CD14-positive monocyte (primary cell): ENCODE measurements at regions not wholly inside any gene's neighbourhood (a gene's known extent, or its start where the extent isn't known, plus 50 kb on each side); places are given as distances from the start of the nearest gene placed in this dataset.

Experiments
- DNase-seq, 3 donors: peaks; one replicate each; pipeline ENCODE4 v3.0.0-alpha.2; 2011 to 2022
- H2AFZ ChIP-seq: 2 replicates; pipeline ENCODE4 v1.6.0; 2012; ENCODE audit warnings: mild to moderate bottlenecking, low read depth, low read length, inconsistent platforms; ENCODE audit not compliant: insufficient read depth, poor library complexity, severe bottlenecking
- H3K27ac ChIP-seq, 2 donors: 1 replicate in 1 of 2; 2 replicates in 1 of 2; pipeline ENCODE4 v1.5.1; 2012 to 2013; ENCODE audit warnings: low read length in 2 of 2, control low read depth in 1 of 2, inconsistent platforms in 1 of 2, low read depth in 1 of 2, mild to moderate bottlenecking in 1 of 2
- H3K27me3 ChIP-seq, 2 donors: one replicate each; pipeline versions ENCODE4 v1.6.0 to v1.6.1; 2011 to 2013; ENCODE audit warnings: low read length in 2 of 2; ENCODE audit not compliant: control insufficient read depth in 2 of 2, insufficient read depth in 2 of 2
- H3K36me3 ChIP-seq, 2 donors: replicated peaks in 1 of 2; 1 replicate in 1 of 2; 2 replicates in 1 of 2; pipeline versions ENCODE4 v1.5.1 to v1.6.1; 2012 to 2013; ENCODE audit warnings: low read length in 2 of 2, control low read depth in 1 of 2, inconsistent platforms in 1 of 2, mild to moderate bottlenecking in 1 of 2; ENCODE audit not compliant: insufficient read depth in 2 of 2, control insufficient read depth in 1 of 2
- H3K4me1 ChIP-seq, 2 donors: 1 replicate in 1 of 2; 2 replicates in 1 of 2; pipeline versions ENCODE4 v1.5.1 to v1.6.1; 2012 to 2013; ENCODE audit warnings: low read length in 2 of 2, control low read depth in 1 of 2, inconsistent platforms in 1 of 2, mild to moderate bottlenecking in 1 of 2, moderate library complexity in 1 of 2; ENCODE audit not compliant: insufficient read depth in 2 of 2, control insufficient read depth in 1 of 2
- H3K4me2 ChIP-seq: replicated peaks from 2 replicates; pipeline ENCODE3; 2012; ENCODE audit warnings: low read length, moderate library complexity, mild to moderate bottlenecking; ENCODE audit not compliant: poor library complexity, severe bottlenecking; ENCODE audit errors: extremely low read depth
- H3K4me3 ChIP-seq, 3 experiments: fragments of 200-600 bp in 1 of 3; sonication (generic) in 1 of 3; replicated peaks in 1 of 3; 1 replicate in 2 of 3; 2 replicates in 1 of 3; pipeline ENCODE4 v1.5.1; 2011 to 2013; ENCODE audit warnings: low read length in 3 of 3, mild to moderate bottlenecking in 3 of 3, control low read depth in 2 of 3, low read depth in 2 of 3, inconsistent platforms in 1 of 3, moderate library complexity in 1 of 3
- H3K79me2 ChIP-seq: 2 replicates; pipeline ENCODE4 v1.6.0; 2012; ENCODE audit warnings: mild to moderate bottlenecking, control low read depth, inconsistent platforms, low read length, moderate library complexity; ENCODE audit not compliant: insufficient read depth
- H3K9ac ChIP-seq: 2 replicates; pipeline ENCODE4 v1.6.0; 2017; ENCODE audit warnings: low read length, mild to moderate bottlenecking; ENCODE audit not compliant: insufficient read depth, poor library complexity, severe bottlenecking
- H3K9me3 ChIP-seq, 2 donors: replicated peaks in 1 of 2; 1 replicate in 1 of 2; 2 replicates in 1 of 2; pipeline versions ENCODE4 v1.5.1 to v1.6.1; 2012 to 2013; ENCODE audit warnings: low read length in 2 of 2, control low read depth in 1 of 2; ENCODE audit not compliant: control insufficient read depth in 1 of 2, insufficient read depth in 1 of 2
- H4K20me1 ChIP-seq: 2 replicates; pipeline ENCODE4 v1.6.0; 2012; ENCODE audit warnings: mild to moderate bottlenecking, low read length, control low read depth, moderate library complexity; ENCODE audit not compliant: insufficient read depth
- H3K27ac Mint-ChIP-seq, 7 donors: one replicate each; pipeline ENCODE4 v1.8.0; 2020; ENCODE audit warnings: mild to moderate bottlenecking in 7 of 7, mixed read lengths in 7 of 7, moderate library complexity in 6 of 7, inconsistent platforms in 2 of 7
- H3K27me3 Mint-ChIP-seq, 3 donors: one replicate each; pipeline ENCODE4 v1.8.0; 2021 to 2022; ENCODE audit warnings: low read depth in 3 of 3, mild to moderate bottlenecking in 3 of 3, mixed read lengths in 3 of 3, moderate library complexity in 3 of 3, inconsistent platforms in 1 of 3
- H3K36me3 Mint-ChIP-seq, 2 donors: one replicate each; pipeline ENCODE4 v1.8.0; 2020; ENCODE audit warnings: mixed read lengths in 2 of 2, inconsistent platforms in 1 of 2, mild to moderate bottlenecking in 1 of 2
- H3K4me1 Mint-ChIP-seq: one replicate; pipeline ENCODE4 v1.8.0; 2020; ENCODE audit warnings: mild to moderate bottlenecking, mixed read lengths
- H3K4me3 Mint-ChIP-seq, 2 donors: one replicate each; pipeline ENCODE4 v1.8.0; 2020; ENCODE audit warnings: mild to moderate bottlenecking in 2 of 2, mixed read lengths in 2 of 2, moderate library complexity in 1 of 2
- H3K9me3 Mint-ChIP-seq, 7 donors: one replicate each; pipeline ENCODE4 v1.8.0; 2020 to 2022; ENCODE audit warnings: mixed read lengths in 7 of 7, mild to moderate bottlenecking in 6 of 7, moderate library complexity in 6 of 7, inconsistent platforms in 2 of 7
- CTCF ChIP-seq: fragments of 200-600 bp; IDR thresholded peaks from one replicate; pipeline ENCODE4 v1.8.0; 2022; ENCODE audit warnings: antibody characterized with exemption, mild to moderate bottlenecking
- whole genome bisulfite sequencing: methylation state at CpG from one replicate; pipeline ENCODE4 v1.1.5; 2013; ENCODE audit warnings: missing lambda C conversion rate; ENCODE audit not compliant: insufficient coverage; 5-methylcytosine and 5-hydroxymethylcytosine counted together
- intact Hi-C, 2 donors: fragments of 100-400 bp; cut with micrococcal nuclease; formaldehyde crosslinking; loops; one replicate each; pipeline versions ENCODE4 v1.15.0 to v1.15.1; 2023

- Histone ChIP-seq H3K9ac (no peak overlapping the region), H3K27me3 (no peaks in the 10 kb centered on the region), H3K79me2 (no peaks in the 10 kb centered on the region), H3K36me3 (no peaks in the 10 kb centered on the region), H2AFZ (no peak overlapping the region), H3K4me1 (no peaks in the 10 kb centered on the region), H4K20me1 (no peaks in the 10 kb centered on the region), H3K4me2 (no peak overlapping the region), H3K27ac (no peak overlapping the region), H3K9me3 (peaks cover 6 to 12% of the 10 kb centered on the region in 2 donors), H3K4me3 (no peak overlapping the region)
- 93% methylated on average over 10 of the region's 15 CpGs for WGBS
- no peak for DNase-seq
- no peak overlapping the region for H3K27ac Mint-ChIP-seq
- H3K4me3 Mint-ChIP-seq, result no peak overlapping the region
- no peaks in the 10 kb centered on the region for H3K36me3 Mint-ChIP-seq
- intact Hi-C loops, result no loop called here
- H3K4me1 Mint-ChIP-seq, result no peaks in the 10 kb centered on the region
- H3K27me3 Mint-ChIP-seq, result no peaks in the 10 kb centered on the region
- no peak for TF ChIP-seq CTCF
- H3K9me3 Mint-ChIP-seq, result peaks cover 4 to 23% (median 13%) of the 10 kb centered on the region in 7 donors
These were observed 1056.6 kb downstream of the RAPGEF2 start for GRCh38 chr4:160159457-160159856.

- intact Hi-C loops, result no loop called here
- H3K27me3 ChIP-seq, result no peaks in the 10 kb centered on the region
These were observed 1058.1 kb downstream of the RAPGEF2 start for GRCh38 chr4:160161026-160161425.

More at GRCh38 chr4:160161026-160161425, 1058.1 kb downstream of the RAPGEF2 start:
- Mint-ChIP-seq H3K4me1 (no peaks in the 10 kb centered on the region), H3K27ac (no peak overlapping the region), H3K36me3 (no peaks in the 10 kb centered on the region), H3K9me3 (peaks cover 2 to 18% (median 10%) of the 10 kb centered on the region in 7 donors), H3K27me3 (no peaks in the 10 kb centered on the region), H3K4me3 (no peak overlapping the region)
- Histone ChIP-seq H2AFZ (no peak overlapping the region), H3K9me3 (peaks cover 6 to 12% of the 10 kb centered on the region in 2 donors), H3K4me3 (no peak overlapping the region), H3K27ac (no peak overlapping the region), H4K20me1 (no peaks in the 10 kb centered on the region), H3K4me1 (no peaks in the 10 kb centered on the region), H3K36me3 (no peaks in the 10 kb centered on the region), H3K4me2 (no peak overlapping the region), H3K9ac (no peak overlapping the region), H3K79me2 (no peaks in the 10 kb centered on the region)
- no peak for TF ChIP-seq CTCF
- DNase-seq, result no peak
- WGBS, result no CpG with 5 or more reads among the region's 1 CpG
